ENCODE measurements at regions not wholly inside any gene's neighbourhood (a gene's known extent, or its start where the extent isn't known, plus 50 kb on each side); places are given as distances from the start of the nearest gene placed in this dataset.

DNA sequence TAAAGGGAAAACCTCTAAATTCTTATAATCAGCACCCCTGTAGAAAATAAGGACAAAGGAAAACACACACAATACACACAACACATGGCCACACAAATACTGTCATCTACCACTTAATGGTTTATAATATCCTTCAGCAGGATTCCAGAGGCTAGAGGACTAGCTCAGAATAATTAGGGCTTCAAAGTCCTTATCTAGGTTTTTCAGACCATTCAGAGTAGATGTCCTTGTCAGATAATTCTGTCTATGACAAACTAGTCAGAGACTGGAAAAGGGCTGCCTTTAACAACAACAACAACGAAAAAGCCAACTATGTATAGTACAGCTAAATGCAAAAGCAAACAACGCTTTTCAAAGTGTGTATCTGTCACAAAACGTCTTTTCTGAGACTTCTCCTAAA lies 456.5 kb upstream of the CNTN5 start:
- ATAC-seq (ENCODE audit: poor library complexity) (no peak), DNase-seq (no peak)
- intact Hi-C loops (cut with DNase I), result no loop called here

DNA sequence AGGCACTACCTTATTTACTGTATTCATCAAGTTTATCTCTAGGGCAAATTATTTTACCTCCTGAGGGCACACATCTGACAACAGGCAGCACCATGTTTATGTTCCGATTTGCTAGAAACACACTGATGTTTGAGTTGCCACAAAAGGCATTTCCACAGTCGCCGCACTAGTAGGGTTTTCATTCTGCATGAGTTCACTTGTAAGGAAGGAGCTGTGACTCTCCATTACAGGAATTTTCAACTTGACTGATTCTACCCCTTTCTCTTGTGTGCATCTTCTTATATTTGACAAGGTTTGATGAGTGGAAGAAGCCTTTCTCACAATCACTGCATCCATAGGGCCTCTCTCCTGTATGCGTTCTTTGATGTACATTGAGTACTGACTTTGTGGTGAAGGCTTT lies 455.9 kb upstream of the CNTN5 start:
- intact Hi-C loops (cut with DNase I), result no loop called here
- no peak for ATAC-seq (ENCODE audit: poor library complexity)

DNA sequence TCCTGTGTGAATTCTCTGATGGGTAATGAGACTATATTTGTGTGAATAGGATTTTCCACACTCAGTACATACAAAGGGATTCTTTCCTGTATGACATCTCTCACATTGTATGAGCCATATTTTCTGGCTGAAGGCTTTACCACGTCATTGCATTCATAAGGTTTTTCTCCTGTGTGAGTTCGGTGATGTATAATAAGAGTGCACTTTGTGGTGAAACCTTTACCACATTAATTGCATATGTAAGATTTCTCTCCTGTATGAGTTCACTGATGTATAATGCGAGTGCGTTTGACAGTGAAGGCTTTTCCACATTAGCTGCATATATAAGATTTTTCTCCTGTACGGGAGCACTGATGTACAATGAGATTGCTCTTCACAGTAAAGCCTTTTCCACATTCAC lies 455.4 kb upstream of the CNTN5 start:
- ATAC-seq (ENCODE audit: poor library complexity) (no peak), DNase-seq (no peak)
- intact Hi-C loops (cut with DNase I), result no loop called here

More for the DNA sequence above, 455.9 kb upstream of the CNTN5 start:
- DNase-seq, result no peak

DNA sequence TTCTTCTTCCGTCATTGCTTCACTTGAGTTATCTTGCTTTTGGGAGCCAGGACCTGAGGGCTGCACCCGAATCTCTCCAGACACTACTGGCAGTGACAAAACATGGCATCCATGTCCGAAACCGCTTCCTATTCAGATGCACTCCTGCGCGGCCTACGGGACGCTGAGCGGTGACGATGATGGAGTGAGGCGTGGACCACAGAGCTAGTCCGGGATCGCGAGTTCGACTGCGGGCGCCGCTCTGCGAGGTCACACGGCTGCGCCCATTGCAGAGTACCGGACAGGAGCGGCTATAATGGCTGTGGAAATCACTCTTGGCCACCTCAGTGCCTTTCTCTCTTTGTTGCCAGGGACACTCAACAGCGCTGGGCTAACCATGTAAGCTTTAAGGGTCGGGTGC lies 453.8 kb upstream of the CNTN5 start:
- DNase-seq, result no peak
- ATAC-seq (ENCODE audit: poor library complexity), result no peak
- intact Hi-C loops (cut with DNase I), result no loop called here

DNA sequence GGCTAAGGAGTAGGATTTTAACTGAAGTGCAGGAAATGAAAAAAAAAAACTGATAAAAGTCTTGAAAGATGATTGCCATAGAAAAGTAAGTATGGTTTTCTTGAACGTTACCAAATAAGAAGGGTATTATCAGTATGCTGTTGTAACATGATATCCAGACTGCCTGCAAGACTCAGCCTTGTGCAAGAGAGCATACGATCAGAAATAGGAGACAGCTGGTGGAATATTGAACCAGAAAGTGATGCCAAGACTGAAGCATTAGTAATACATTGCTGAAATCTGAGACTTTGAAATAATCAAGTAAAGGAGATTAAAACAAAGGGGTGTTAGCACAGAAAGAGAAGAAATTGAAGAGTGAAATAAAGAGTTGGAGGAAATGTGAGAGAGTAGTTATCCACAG lies 452.7 kb upstream of the CNTN5 start:
- intact Hi-C loops (cut with DNase I), result no loop called here
- no peak for ATAC-seq (ENCODE audit: poor library complexity)

DNA sequence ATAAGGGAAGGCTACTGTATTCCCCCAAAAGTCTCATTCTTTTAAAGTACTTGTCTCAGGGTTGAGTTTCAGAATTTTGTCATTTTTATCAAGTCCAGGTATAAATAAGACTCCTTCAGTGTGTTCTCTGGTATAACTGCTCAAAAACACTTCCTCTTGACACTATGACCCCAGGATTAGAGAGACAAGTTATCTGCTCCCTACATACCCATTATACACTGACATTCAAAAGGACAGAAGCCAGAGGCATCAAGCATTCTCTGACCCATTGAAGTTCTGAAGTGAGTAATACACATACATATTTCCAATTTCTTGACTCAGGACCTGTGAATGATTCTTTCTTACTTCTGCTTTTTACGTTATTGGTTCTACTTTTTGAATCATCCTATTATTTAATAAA lies 447.8 kb upstream of the CNTN5 start:
- DNase-seq, result no peak
- intact Hi-C loops (cut with DNase I), result no loop called here
- ATAC-seq (ENCODE audit: poor library complexity), result no peak

More for the DNA sequence above, 452.7 kb upstream of the CNTN5 start:
- DNase-seq, result no peak

DNA sequence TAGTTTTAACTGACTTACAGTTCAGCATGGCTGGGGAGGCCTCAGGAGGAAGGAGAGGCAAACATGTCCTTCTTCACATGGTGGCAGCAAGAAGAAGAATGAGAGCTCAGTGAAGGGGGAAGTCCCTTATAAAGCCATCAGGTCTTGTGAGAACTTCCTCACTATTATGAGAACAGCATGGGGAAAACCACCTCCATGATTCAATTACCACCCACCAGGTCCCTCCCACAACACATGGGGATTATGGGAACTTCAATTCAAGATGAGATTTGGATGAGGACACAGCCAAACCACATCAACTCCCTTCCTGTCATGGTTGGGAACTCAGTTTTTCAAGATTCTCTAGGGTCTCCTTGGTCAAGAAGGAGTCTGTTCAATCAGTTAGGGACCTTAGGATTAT lies 432.9 kb upstream of the CNTN5 start:
- ATAC-seq (ENCODE audit: poor library complexity), result no peak
- no peak for DNase-seq
- intact Hi-C loops (cut with DNase I), result no loop called here

DNA sequence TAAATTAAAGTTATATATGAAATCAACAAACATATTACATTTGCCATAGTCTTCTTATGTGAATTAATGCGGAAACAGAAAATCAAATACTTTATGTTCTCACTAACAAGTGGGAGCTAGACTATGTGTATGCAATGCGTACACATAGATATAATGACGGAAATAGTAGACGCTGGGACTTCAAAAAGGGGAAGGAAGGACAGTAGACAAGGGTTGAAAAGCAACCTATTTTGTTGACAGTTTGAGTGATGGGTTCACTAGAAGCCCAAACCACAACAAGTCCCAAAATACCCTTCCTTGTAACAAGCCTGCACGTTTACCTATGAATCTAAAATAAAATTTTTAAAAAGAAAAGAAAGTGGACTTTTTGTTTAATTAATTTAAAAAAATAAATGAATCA lies 430.8 kb upstream of the CNTN5 start:
- no peak for DNase-seq
- intact Hi-C loops (cut with DNase I), result no loop called here
- no peak for ATAC-seq (ENCODE audit: poor library complexity)

DNA sequence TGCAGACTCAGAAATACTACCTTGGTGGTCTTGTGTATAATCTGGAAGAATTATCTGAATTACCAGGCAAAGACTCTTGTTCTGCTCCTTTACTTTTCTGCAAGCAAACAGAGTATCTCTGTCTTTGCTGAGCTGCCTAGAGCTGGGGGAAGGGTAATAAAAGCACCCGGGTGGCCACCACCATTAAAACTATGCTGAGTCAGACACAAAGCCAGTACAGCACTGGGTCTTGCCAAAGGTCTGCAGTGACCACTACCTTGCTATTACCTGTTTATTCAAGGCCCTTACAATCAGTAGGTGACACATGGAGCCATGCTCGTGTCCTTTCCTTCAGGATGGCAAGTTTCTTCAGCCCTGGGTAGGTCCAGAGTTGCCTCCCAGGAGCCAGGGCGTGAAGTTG lies 420.6 kb upstream of the CNTN5 start:
- no peak for ATAC-seq (ENCODE audit: poor library complexity)
- no peak for DNase-seq
- intact Hi-C loops (cut with DNase I), result no loop called here

DNA sequence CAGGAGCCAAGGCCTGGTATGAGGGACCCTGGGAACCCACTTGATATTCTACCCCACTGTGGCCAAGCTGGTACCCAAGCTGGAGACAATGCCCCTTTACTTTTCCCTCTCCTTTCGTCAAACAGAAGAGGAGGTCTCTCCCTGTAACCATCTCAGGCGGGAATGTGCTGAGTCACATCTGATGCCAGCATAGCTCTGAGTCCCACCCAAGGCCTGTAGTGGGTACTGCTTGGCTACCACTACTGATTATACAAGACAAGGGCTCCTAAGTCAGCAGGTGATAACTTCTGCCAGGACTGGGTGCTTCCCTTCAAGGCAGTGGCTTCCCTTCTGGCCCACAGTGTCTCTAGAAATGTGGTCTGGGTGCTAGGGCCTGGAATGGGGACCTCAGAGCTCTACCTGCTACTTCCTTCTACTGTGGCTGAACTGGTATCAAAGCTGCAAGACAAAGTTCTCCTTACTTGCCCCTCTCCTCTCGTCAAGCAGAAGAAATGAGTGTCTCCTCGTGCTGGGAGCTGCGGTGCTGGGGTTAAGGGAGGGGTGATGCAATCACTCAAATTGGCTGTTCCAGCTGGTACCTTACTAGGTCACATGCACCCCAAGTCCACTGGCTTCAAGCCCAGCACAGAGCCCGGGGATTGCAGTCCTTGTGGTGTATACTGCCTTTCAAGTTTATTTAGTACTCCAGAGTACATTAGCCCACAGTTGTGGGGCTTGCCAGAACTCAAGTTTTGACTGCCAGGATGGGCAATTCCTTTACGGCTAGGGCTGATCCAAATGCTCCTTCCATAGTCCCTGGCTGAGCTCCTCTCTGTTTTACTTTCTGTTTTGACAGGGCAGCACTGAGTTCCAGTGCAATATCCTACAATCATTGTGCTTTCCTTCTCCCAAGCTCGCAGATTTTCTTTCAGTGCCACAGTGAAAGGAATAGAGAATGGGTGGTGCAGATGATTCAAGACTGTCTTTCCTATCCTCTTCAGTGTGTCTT lies 419.7 kb upstream of the CNTN5 start:
- DNase-seq (peak; percentile 55), ATAC-seq (ENCODE audit: poor library complexity) (no peak)
- intact Hi-C loops (cut with DNase I), result no loop called here

DNA sequence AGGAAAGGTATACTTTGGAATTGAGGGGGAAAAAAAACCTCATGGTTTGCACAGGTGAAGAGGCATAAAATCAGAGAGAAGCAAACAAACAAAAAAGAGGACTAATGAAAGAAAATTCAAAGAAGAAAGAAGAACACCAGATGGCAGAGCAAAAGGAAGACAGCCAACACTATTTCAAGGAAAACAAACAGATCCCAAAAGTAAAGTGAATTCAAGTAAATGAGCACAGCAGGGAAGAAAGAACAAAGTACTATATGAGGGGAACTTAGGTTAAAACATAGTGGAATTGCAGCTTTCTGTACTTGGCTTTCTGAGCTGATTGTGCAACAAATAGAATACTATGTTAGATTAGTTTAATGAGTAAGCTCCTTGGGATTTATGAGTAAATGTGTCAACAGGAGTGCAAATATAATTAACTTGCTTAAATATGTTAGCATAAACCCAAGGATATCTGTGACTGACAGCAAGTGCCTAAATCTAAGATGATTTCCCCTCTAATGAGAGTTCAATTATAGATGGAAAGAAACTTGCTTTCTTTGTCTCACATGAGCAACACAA lies 404.6 kb upstream of the CNTN5 start:
- DNase-seq (no peak), ATAC-seq (ENCODE audit: poor library complexity) (no peak)
- intact Hi-C loops (cut with DNase I), result no loop called here

DNA sequence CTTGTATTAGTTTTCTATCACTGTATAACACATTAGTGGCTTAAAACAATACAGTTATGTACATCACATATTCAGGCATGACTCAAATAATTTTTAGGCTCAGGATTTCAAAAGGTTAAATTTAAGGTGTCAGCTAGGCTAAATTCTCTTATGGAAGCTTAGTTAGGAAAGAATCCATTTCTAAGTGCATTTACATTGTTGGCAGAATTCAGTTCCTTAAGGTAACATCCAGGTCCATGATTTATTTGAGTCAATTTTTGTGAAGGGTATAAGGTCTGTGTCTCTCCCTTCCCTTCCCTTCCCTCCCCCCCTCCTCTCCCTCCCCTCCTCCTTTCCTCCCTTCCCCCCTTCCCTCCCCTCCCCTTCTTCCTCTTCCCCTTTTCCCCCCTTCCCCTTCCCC lies 399.0 kb upstream of the CNTN5 start:
- ATAC-seq (ENCODE audit: poor library complexity) (no peak), DNase-seq (no peak)
- intact Hi-C loops (cut with DNase I), result no loop called here

DNA sequence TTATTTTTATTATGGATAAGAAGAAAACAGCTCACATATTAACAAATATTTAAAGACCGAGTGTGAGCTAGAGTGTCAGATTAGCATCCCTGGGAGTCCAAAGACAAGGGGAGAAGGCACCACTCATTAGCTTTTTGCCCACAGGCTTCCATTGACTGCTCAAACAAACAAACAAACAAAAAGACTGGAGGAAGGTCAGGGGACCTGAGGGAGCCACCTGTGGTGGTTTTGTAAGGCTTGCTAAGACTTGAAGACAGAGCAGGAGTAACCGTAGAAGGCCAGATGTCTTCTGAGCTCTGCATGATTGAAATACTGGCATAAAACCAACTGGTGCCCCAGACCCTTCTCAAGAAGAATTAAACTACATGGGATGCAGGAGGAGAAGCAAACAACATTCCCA lies 395.2 kb upstream of the CNTN5 start:
- intact Hi-C loops (cut with DNase I), result no loop called here
- DNase-seq, result no peak
- ATAC-seq (ENCODE audit: poor library complexity), result no peak

DNA sequence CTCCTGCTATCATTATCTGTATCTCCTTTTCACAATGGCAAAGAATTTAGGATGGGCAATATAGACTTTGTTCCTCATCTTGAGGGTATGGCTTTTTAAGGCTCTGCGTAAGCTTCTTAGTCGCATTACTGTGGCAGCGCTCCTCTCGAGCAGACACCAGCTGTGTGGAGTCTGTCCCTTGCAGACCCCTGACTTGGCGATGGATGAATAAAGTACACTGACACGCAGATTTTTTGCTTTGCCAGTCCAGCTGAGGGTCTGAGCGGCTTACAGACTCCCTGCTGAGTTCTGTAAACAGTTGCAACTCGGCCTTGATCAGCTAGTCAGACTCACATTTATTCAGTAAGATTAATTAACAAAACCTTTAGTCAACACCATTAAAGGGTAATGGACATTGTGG lies 390.0 kb upstream of the CNTN5 start:
- intact Hi-C loops (cut with DNase I), result no loop called here
- DNase-seq (no peak), ATAC-seq (ENCODE audit: poor library complexity) (no peak)

DNA sequence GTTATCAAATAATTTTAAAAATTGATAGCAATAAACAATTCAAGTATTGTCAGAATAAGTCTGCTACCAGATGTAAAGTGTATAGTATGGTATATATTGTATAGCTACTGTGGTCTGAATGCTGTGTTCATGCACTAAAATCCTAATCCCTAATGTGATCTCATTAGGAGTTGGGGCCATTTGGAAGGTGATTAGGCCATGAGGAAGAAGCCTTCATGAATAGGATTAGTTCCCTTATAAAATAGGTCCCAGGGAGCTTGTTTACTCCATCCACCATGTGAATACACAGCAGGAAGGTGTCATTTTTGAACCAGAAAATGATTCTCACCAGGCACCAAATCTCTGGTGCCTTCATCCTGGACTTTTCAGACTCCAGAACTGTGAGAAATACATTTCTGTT lies 363.0 kb upstream of the CNTN5 start:
- intact Hi-C loops (cut with DNase I), result no loop called here
- no peak for ATAC-seq (ENCODE audit: poor library complexity)
- no peak for DNase-seq

DNA sequence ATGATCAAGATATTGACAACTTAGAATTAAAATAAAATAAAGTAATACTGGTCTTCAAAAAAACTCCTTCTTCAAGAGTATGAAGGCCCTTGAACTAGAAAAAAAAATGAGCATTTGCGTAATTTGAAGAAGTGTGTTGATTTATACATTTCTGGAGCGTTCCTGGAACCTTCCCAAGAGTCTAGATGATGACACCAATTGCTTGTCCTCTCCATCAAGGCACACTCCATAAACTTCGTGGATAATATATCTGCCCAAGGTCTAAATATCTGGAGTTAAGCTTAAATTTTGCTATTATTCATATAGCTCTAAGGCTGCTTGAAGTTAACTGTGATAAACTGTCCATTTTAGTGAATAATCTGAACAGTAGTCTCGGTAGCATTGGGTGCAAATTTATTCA lies 361.3 kb upstream of the CNTN5 start:
- intact Hi-C loops (cut with DNase I), result no loop called here
- ATAC-seq (ENCODE audit: poor library complexity), result no peak
- no peak for DNase-seq

DNA sequence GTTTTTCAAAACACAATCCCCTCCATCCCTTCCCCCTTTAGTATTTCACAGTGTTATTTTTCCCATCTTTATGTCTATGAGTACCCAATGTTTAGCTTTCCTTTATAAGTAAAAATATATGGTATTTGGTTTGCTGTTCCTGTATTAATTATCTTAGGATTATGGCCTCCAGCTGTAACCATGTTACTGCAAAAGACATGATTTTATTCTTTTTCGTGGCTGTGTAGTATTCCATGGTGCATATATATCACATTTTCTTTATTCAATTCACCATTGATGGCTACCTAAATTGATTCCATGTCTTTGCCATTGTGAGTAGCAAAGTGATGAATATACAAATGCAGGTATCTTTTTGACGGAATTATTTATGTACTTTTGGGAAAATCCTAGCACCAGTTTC lies 346.4 kb upstream of the CNTN5 start:
- intact Hi-C loops (cut with DNase I), result no loop called here
- ATAC-seq (ENCODE audit: poor library complexity), result no peak

DNA sequence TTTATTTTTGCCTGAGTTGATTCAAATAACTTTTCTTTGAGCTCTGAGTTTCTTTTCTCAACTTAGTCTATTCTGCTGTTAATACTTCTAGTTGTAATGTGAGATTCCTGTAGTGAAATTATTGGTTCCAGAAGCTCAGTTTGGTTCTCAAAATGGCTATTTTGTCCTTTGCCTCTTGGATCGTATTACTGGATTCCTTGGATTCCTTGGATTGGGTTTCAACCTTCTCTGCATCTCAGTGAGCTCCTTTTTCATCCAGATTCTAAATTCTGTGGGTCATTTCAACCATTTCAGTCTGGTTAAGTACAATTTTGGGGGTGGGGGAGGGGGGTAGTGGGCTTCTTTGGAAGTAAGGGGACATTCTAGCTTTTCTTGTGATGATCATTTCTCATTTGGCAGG lies 341.1 kb upstream of the CNTN5 start:
- no peak for DNase-seq
- ATAC-seq (ENCODE audit: poor library complexity), result no peak

More for the DNA sequence above, 346.4 kb upstream of the CNTN5 start:
- no peak for DNase-seq

DNA sequence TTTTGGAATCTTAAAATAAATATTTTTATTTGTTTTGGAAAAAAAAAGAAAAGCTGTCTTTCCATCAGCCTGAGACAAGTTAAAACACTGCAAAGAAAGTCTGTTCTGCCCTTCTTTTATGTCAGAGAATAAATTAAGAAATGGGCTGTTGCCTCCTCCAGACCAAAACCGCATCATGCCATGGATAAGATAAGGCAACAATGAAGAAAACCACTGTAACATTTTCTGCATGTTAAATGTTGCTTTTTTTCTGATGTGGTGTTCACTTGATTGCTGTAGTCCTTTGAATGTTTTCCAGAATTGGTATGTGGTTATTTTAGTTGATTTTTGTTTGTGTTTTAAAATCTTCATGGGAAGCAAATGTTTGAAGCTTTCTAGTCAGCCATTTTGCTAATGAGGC lies 319.2 kb upstream of the CNTN5 start:
- no peak for ATAC-seq (ENCODE audit: poor library complexity)
- intact Hi-C loops (cut with DNase I), result no loop called here
- no peak for DNase-seq

More for the DNA sequence above, 341.1 kb upstream of the CNTN5 start:
- intact Hi-C loops (cut with DNase I), result no loop called here

DNA sequence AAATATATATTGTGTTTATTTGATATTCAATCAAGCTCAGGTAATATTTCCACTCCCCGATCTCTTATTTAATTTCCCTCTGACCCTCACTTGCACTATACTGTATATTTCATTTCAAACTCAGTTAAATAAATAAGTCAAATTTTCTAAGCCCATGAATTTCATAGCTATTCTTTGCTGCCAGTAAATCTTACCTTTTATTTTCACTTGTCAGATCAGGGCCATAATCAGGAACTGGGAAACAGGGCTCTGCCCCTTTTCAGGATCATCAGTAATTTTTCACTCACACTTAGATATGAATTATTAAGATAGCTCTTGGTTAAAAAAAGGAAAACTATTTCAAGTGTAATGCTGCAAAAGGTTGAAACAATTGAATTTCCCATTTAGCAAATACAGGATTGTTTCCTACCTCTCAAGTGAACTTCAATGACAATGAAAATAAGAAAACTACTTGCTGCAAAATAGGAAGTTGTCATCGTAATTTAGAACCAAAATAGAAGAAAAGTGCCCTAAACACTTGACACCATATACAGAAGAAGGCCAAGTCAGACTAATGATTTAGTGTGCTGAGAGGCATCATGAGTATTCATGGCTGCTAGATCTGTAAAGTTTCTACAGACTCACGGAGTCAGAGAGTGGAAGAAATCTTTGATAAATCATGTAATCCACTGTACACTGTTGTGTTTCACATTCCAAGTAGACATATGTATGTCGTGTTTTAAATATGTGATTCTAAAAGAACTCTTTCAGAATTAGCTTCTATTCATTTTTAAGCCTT lies 316.8 kb upstream of the CNTN5 start:
- DNase-seq, result no peak
- intact Hi-C loops (cut with DNase I), result no loop called here
- ATAC-seq (ENCODE audit: poor library complexity), result no peak

Data from Right ventricle myocardium superior (tissue), 1 donor.